ENCODE measurements at regions not wholly inside any gene's neighbourhood (a gene's known extent, or its start where the extent isn't known, plus 50 kb on each side); places are given as distances from the start of the nearest gene placed in this dataset.

DNA sequence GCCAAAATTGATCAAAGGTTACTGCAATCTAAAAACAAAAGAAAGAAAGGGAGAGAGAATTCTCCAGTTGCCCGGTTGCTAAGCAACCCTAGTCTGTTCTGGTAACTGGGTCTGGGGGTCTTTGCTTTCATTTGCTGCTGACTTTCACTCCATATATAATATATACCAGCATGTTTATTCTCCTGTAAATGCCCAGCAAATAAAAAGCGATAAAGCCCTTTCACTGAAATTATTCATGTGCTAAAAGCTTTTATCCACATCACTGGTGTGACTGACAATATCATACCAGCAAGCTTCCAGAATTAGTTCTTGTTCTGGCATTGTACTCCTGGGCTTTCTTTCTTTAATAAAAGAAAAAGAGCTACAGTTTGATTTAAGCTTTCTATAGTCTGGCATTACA lies 75.5 kb upstream of the ST8SIA3 start:
- Mint-ChIP-seq H3K36me3 (no peaks in the 10 kb centered on the region), H3K9me3 (no peaks in the 10 kb centered on the region), H3K4me3 (no peak overlapping the region), H3K27ac (no peak overlapping the region), H3K27me3 (peaks cover 3 to 13% of the 10 kb centered on the region in 2 donors), H3K4me1 (no peaks in the 10 kb centered on the region)
- ChIA-PET CTCF (no interaction called here), POLR2A (no interaction called here)
- no peak overlapping the region for H3K4me3 ChIP-seq (ENCODE audit: control insufficient read depth in 1 of 2, extremely low read depth in 1 of 2, low read length in 1 of 2)
- peaks cover 0 to 2% of the 10 kb centered on the region in 2 experiments for H3K27me3 ChIP-seq (replicated peaks in 1 of 2; ENCODE audit: control insufficient read depth in 2 of 2, extremely low read depth in 1 of 2, insufficient read depth in 2 of 2, low read length in 1 of 2)
- no CpG with 5 or more reads among the region's 2 CpGs for WGBS (ENCODE audit: insufficient coverage)
- no peaks in the 10 kb centered on the region for H3K4me1 ChIP-seq (ENCODE audit: control insufficient read depth in 1 of 2, extremely low read depth in 1 of 2, insufficient read depth in 2 of 2, low read length in 2 of 2)
- no peak overlapping the region for H3K27ac ChIP-seq (ENCODE audit: low read length)
- H3K36me3 ChIP-seq (ENCODE audit: control insufficient read depth in 2 of 2, extremely low read depth in 1 of 2, insufficient read depth in 1 of 2, low read length in 1 of 2), result no peaks in the 10 kb centered on the region
- no peak for DNase-seq
- ATAC-seq (replicated peaks in 1 of 4), result no peak
- H3K9me3 ChIP-seq, result no peaks in the 10 kb centered on the region

DNA sequence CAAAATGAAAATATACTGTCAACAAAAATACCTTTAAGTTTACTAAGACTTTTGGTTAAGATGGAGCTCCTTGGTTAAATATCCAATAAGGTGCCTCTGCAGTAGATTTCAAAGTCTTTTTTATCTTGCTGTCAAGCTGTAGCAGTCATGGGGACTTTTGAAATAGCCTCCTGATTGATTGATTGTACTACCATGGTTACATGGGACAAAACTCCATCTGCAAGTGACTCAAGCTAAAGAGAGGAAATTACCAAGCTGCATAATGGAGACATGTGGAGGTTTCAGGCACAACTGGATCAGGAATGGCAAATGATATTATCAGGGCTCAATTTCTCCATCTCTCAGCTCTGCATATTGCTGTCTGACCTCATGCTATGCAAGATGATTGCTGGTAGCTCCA lies 73.4 kb upstream of the ST8SIA3 start:
- Mint-ChIP-seq H3K36me3 (no peaks in the 10 kb centered on the region), H3K4me1 (no peaks in the 10 kb centered on the region), H3K27ac (no peak overlapping the region), H3K9me3 (peaks cover 0 to 4% (median 3%) of the 10 kb centered on the region in 3 donors), H3K4me3 (no peak overlapping the region), H3K27me3 (peaks cover 3 to 6% of the 10 kb centered on the region in 2 donors)
- no peak for DNase-seq
- CTCF ChIA-PET, result no interaction called here
- POLR2A ChIA-PET, result no interaction called here
- Histone ChIP-seq H3K4me1 (ENCODE audit: control insufficient read depth in 1 of 2, extremely low read depth in 1 of 2, insufficient read depth in 2 of 2, low read length in 2 of 2) (no peaks in the 10 kb centered on the region), H3K27me3 (replicated peaks in 1 of 2; ENCODE audit: control insufficient read depth in 2 of 2, extremely low read depth in 1 of 2, insufficient read depth in 2 of 2, low read length in 1 of 2) (peaks cover 0 to 2% of the 10 kb centered on the region in 2 experiments), H3K9me3 (no peaks in the 10 kb centered on the region), H3K4me3 (ENCODE audit: control insufficient read depth in 1 of 2, extremely low read depth in 1 of 2, low read length in 1 of 2) (no peak overlapping the region), H3K36me3 (ENCODE audit: control insufficient read depth in 2 of 2, extremely low read depth in 1 of 2, insufficient read depth in 1 of 2, low read length in 1 of 2) (no peaks in the 10 kb centered on the region), H3K27ac (ENCODE audit: low read length) (no peak overlapping the region)
- ATAC-seq (replicated peaks in 1 of 4), result no peak

DNA sequence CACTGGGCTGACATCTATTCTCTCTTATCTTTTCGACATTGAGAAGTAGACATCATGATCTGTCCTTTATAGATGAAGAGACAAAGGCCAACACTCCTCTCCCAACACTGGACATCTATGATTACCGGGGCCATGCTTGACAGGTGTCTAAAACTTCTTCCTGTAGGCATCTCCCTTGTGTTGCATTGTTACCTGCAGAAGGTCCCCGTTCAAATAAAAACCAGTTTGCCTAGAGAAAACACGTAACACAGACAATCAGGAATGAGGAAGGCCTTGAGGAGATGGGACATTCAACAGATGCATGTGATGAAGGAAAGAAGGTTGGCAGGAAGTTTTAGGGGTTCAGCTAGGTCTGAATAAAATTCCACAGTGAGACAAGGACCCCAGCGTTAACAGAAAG lies 70.8 kb upstream of the ST8SIA3 start:
- no peak overlapping the region for H3K27ac ChIP-seq (ENCODE audit: low read length)
- WGBS (ENCODE audit: insufficient coverage), result 83% methylated on average over 2 of the region's 5 CpGs
- no peak for DNase-seq
- Mint-ChIP-seq H3K27me3 (peaks cover 0 to 7% of the 10 kb centered on the region in 2 donors), H3K36me3 (no peaks in the 10 kb centered on the region), H3K9me3 (peaks cover 0 to 7% (median 4%) of the 10 kb centered on the region in 3 donors), H3K4me3 (no peak overlapping the region), H3K27ac (no peak overlapping the region), H3K4me1 (no peaks in the 10 kb centered on the region)
- no peaks in the 10 kb centered on the region for H3K36me3 ChIP-seq (ENCODE audit: control insufficient read depth in 2 of 2, extremely low read depth in 1 of 2, insufficient read depth in 1 of 2, low read length in 1 of 2)
- CTCF ChIA-PET, result no interaction called here
- POLR2A ChIA-PET, result no interaction called here
- H3K4me1 ChIP-seq (ENCODE audit: control insufficient read depth in 1 of 2, extremely low read depth in 1 of 2, insufficient read depth in 2 of 2, low read length in 2 of 2), result no peaks in the 10 kb centered on the region
- H3K9me3 ChIP-seq, result no peaks in the 10 kb centered on the region
- no peak overlapping the region for H3K4me3 ChIP-seq (ENCODE audit: control insufficient read depth in 1 of 2, extremely low read depth in 1 of 2, low read length in 1 of 2)
- no peak for ATAC-seq (replicated peaks in 1 of 4)
- H3K27me3 ChIP-seq (replicated peaks in 1 of 2; ENCODE audit: control insufficient read depth in 2 of 2, extremely low read depth in 1 of 2, insufficient read depth in 2 of 2, low read length in 1 of 2), result peaks cover 0 to 2% of the 10 kb centered on the region in 2 experiments

DNA sequence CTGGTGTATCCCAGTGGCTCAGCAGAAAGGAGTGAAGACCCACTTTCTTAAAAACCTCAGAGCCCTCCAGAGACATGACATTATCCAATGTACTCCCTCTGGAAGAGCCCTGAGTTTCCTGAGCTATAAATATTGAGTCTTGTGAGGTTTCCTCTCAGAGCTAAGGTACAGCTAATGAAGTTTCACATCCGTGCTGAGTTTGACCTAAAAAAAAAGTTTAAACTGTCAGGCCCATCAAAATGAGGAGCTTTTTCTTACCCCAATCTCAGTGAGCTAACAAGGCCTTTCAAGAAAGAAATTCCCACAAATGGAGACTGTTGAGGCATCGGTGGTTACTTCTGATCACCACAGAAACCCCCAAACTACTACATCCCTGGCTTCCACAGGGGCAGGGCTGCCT lies 65.4 kb upstream of the ST8SIA3 start:
- ChIA-PET CTCF (no interaction called here), POLR2A (interaction anchor here in 1 of 2 donors (0.6 kb wide), 1 partner anchor 11 kb away, joined by 3 read pairs; no protein-coding TSS in a partner anchor)
- DNase-seq (no peak), ATAC-seq (replicated peaks in 1 of 4) (no peak)
- no peaks in the 10 kb centered on the region for H3K9me3 ChIP-seq
- Mint-ChIP-seq H3K36me3 (no peaks in the 10 kb centered on the region), H3K27ac (no peak overlapping the region), H3K9me3 (peaks cover 7 to 19% (median 13%) of the 10 kb centered on the region in 3 donors), H3K27me3 (peaks cover 0 to 20% of the 10 kb centered on the region in 2 donors), H3K4me1 (no peaks in the 10 kb centered on the region), H3K4me3 (no peak overlapping the region)
- no peaks in the 10 kb centered on the region for H3K27me3 ChIP-seq (replicated peaks in 1 of 2; ENCODE audit: control insufficient read depth in 2 of 2, extremely low read depth in 1 of 2, insufficient read depth in 2 of 2, low read length in 1 of 2)
- H3K27ac ChIP-seq (ENCODE audit: low read length), result no peak overlapping the region
- H3K4me1 ChIP-seq (ENCODE audit: control insufficient read depth in 1 of 2, extremely low read depth in 1 of 2, insufficient read depth in 2 of 2, low read length in 2 of 2), result no peaks in the 10 kb centered on the region
- no peak overlapping the region for H3K4me3 ChIP-seq (ENCODE audit: control insufficient read depth in 1 of 2, extremely low read depth in 1 of 2, low read length in 1 of 2)
- 93% methylated on average over 1 of the region's 2 CpGs for WGBS (ENCODE audit: insufficient coverage)
- no peaks in the 10 kb centered on the region for H3K36me3 ChIP-seq (ENCODE audit: control insufficient read depth in 2 of 2, extremely low read depth in 1 of 2, insufficient read depth in 1 of 2, low read length in 1 of 2)

DNA sequence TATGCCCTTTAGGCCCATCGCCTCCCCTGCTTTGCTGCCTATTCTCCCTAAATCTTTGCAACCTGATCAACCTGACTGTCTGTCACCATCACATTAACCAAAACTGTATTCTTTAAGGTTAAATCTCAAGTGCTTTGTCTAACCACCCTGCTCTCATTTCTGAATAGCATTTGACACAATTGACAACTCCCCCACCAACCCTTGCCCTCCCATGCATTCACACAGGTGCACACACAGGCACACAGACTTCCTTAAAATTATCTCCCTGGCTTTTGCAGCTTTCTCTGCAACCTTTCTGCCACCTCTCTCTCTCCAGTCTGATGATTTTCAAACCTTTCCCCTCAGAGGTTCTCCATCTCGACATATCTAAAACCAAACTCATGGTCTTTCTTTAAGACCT lies 64.6 kb upstream of the ST8SIA3 start:
- Mint-ChIP-seq H3K9me3 (peaks cover 7 to 19% (median 13%) of the 10 kb centered on the region in 3 donors), H3K4me3 (no peak overlapping the region), H3K27me3 (peaks cover 0 to 20% of the 10 kb centered on the region in 2 donors), H3K4me1 (no peaks in the 10 kb centered on the region), H3K27ac (no peak overlapping the region), H3K36me3 (no peaks in the 10 kb centered on the region)
- CTCF ChIA-PET, result no interaction called here
- Histone ChIP-seq H3K9me3 (no peaks in the 10 kb centered on the region), H3K36me3 (ENCODE audit: control insufficient read depth in 2 of 2, extremely low read depth in 1 of 2, insufficient read depth in 1 of 2, low read length in 1 of 2) (no peaks in the 10 kb centered on the region), H3K4me3 (ENCODE audit: control insufficient read depth in 1 of 2, extremely low read depth in 1 of 2, low read length in 1 of 2) (no peak overlapping the region), H3K4me1 (ENCODE audit: control insufficient read depth in 1 of 2, extremely low read depth in 1 of 2, insufficient read depth in 2 of 2, low read length in 2 of 2) (no peaks in the 10 kb centered on the region), H3K27ac (ENCODE audit: low read length) (no peak overlapping the region), H3K27me3 (replicated peaks in 1 of 2; ENCODE audit: control insufficient read depth in 2 of 2, extremely low read depth in 1 of 2, insufficient read depth in 2 of 2, low read length in 1 of 2) (no peaks in the 10 kb centered on the region)
- DNase-seq, result no peak
- no peak for ATAC-seq (replicated peaks in 1 of 4)
- WGBS (ENCODE audit: insufficient coverage), result 71% methylated on average over 2 of the region's 2 CpGs
- POLR2A ChIA-PET, result no interaction called here

GRCh38 chr18:57294547-57294946 lies 57.8 kb upstream of the ST8SIA3 start:
- no peak for ATAC-seq (replicated peaks in 1 of 4)
- no peaks in the 10 kb centered on the region for H3K9me3 ChIP-seq
- no peaks in the 10 kb centered on the region for H3K36me3 ChIP-seq (ENCODE audit: control insufficient read depth in 2 of 2, extremely low read depth in 1 of 2, insufficient read depth in 1 of 2, low read length in 1 of 2)
- H3K27me3 Mint-ChIP-seq, result peaks cover 2 to 13% of the 10 kb centered on the region in 2 donors
- no peak overlapping the region for H3K27ac Mint-ChIP-seq
- 67% methylated on average over 1 of the region's 2 CpGs for WGBS (ENCODE audit: insufficient coverage)
- H3K36me3 Mint-ChIP-seq, result no peaks in the 10 kb centered on the region
- ChIA-PET CTCF (no interaction called here), POLR2A (no interaction called here)
- H3K4me3 ChIP-seq (ENCODE audit: control insufficient read depth in 1 of 2, extremely low read depth in 1 of 2, low read length in 1 of 2), result no peak overlapping the region
- no peak overlapping the region for H3K4me3 Mint-ChIP-seq
- no peak for DNase-seq
- no peak overlapping the region for H3K27ac ChIP-seq (ENCODE audit: low read length)
- H3K4me1 ChIP-seq (ENCODE audit: control insufficient read depth in 1 of 2, extremely low read depth in 1 of 2, insufficient read depth in 2 of 2, low read length in 2 of 2), result no peaks in the 10 kb centered on the region
- no peaks in the 10 kb centered on the region for H3K4me1 Mint-ChIP-seq
- H3K27me3 ChIP-seq (replicated peaks in 1 of 2; ENCODE audit: control insufficient read depth in 2 of 2, extremely low read depth in 1 of 2, insufficient read depth in 2 of 2, low read length in 1 of 2), result peaks cover 0 to 4% of the 10 kb centered on the region in 2 experiments
- H3K9me3 Mint-ChIP-seq, result peaks cover under 1 to 1% (median under 1%) of the 10 kb centered on the region in 3 donors

GRCh38 chr18:57296336-57296735 lies 56.0 kb upstream of the ST8SIA3 start:
- peaks cover 0 to 4% of the 10 kb centered on the region in 2 experiments for H3K27me3 ChIP-seq (replicated peaks in 1 of 2; ENCODE audit: control insufficient read depth in 2 of 2, extremely low read depth in 1 of 2, insufficient read depth in 2 of 2, low read length in 1 of 2)
- no peaks in the 10 kb centered on the region for H3K36me3 Mint-ChIP-seq
- H3K9me3 Mint-ChIP-seq, result no peaks in the 10 kb centered on the region
- ATAC-seq (replicated peaks in 1 of 4), result no peak
- no peak for DNase-seq
- H3K4me3 Mint-ChIP-seq, result no peak overlapping the region
- POLR2A ChIA-PET, result no interaction called here
- no peaks in the 10 kb centered on the region for H3K4me1 Mint-ChIP-seq
- no peaks in the 10 kb centered on the region for H3K9me3 ChIP-seq
- peaks cover 2 to 14% of the 10 kb centered on the region in 2 donors for H3K27me3 Mint-ChIP-seq
- no peak overlapping the region for H3K27ac Mint-ChIP-seq
- H3K27ac ChIP-seq (ENCODE audit: low read length), result no peak overlapping the region
- CTCF ChIA-PET, result no interaction called here
- no peaks in the 10 kb centered on the region for H3K36me3 ChIP-seq (ENCODE audit: control insufficient read depth in 2 of 2, extremely low read depth in 1 of 2, insufficient read depth in 1 of 2, low read length in 1 of 2)
- no peaks in the 10 kb centered on the region for H3K4me1 ChIP-seq (ENCODE audit: control insufficient read depth in 1 of 2, extremely low read depth in 1 of 2, insufficient read depth in 2 of 2, low read length in 2 of 2)
- H3K4me3 ChIP-seq (ENCODE audit: control insufficient read depth in 1 of 2, extremely low read depth in 1 of 2, low read length in 1 of 2), result no peak overlapping the region
